GM12873 (cell line): ENCODE measurements at regions not wholly inside any gene's neighbourhood (a gene's known extent, or its start where the extent isn't known, plus 50 kb on each side); places are given as distances from the start of the nearest gene placed in this dataset.

Source experiments
- TF ChIP-seq, protein P1 (sequence below): IDR thresholded peaks from 2 replicates; pipeline ENCODE4 v1.5.1; 2012; ENCODE audit warnings: low read depth, mild to moderate bottlenecking, moderate library complexity, low read length, control low read depth; ENCODE audit not compliant: insufficient read depth; ENCODE audit errors: missing control alignments

DNA sequence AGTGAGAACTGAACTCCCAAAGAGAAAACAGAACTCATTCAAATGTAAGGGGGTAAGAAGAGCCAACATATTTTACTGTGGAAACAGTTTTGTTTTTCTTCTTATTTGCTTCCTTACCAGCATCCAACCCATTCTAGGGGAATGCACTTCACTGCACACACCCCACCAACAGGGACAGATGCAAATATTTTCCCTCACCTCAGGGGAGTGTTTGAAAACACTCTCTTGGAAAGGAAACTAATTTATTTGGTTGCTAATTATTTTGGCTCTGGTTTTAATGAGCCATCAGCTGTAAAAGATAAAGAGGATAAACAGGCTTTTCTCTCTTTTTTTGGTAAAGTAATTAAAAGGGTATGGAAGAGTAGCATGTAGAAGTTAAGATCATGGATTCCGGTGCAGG lies 413.4 kb downstream of the MAN2A1 start:
- TF ChIP-seq, protein P1, sequence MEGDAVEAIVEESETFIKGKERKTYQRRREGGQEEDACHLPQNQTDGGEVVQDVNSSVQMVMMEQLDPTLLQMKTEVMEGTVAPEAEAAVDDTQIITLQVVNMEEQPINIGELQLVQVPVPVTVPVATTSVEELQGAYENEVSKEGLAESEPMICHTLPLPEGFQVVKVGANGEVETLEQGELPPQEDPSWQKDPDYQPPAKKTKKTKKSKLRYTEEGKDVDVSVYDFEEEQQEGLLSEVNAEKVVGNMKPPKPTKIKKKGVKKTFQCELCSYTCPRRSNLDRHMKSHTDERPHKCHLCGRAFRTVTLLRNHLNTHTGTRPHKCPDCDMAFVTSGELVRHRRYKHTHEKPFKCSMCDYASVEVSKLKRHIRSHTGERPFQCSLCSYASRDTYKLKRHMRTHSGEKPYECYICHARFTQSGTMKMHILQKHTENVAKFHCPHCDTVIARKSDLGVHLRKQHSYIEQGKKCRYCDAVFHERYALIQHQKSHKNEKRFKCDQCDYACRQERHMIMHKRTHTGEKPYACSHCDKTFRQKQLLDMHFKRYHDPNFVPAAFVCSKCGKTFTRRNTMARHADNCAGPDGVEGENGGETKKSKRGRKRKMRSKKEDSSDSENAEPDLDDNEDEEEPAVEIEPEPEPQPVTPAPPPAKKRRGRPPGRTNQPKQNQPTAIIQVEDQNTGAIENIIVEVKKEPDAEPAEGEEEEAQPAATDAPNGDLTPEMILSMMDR, result no peak

DNA sequence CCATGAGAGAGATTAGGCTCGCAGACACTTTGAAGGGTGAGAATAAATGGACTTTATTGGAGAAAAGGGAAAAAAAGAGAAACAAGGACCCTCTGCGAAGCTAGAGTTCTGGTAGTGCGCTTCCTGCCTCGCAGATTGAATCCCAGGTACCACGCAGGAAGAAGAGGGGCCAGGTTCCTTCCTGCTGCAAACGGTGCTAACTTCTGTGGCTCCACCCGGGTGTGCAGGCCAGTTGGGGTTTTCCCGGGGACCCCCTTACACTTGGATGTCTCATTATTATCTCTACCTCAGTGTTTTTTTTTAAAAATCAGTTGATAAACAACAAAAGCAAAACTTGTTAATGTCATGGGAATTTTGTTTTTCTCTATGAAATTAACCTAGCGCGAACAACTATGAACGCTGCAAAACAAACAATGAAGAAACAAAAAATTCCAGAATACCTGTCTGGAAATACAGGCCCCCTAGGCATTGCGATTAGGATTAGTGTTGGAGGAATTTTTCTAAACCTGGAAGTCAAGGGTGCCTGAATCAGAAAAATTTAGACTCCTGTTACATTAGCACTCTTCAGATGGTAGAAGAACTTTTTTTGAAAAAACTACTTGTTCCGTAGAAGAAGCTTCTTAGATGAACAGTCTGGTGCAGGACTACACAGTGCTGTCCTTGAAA lies 414.5 kb downstream of the MAN2A1 start:
- TF ChIP-seq, protein P1, result no peak

DNA sequence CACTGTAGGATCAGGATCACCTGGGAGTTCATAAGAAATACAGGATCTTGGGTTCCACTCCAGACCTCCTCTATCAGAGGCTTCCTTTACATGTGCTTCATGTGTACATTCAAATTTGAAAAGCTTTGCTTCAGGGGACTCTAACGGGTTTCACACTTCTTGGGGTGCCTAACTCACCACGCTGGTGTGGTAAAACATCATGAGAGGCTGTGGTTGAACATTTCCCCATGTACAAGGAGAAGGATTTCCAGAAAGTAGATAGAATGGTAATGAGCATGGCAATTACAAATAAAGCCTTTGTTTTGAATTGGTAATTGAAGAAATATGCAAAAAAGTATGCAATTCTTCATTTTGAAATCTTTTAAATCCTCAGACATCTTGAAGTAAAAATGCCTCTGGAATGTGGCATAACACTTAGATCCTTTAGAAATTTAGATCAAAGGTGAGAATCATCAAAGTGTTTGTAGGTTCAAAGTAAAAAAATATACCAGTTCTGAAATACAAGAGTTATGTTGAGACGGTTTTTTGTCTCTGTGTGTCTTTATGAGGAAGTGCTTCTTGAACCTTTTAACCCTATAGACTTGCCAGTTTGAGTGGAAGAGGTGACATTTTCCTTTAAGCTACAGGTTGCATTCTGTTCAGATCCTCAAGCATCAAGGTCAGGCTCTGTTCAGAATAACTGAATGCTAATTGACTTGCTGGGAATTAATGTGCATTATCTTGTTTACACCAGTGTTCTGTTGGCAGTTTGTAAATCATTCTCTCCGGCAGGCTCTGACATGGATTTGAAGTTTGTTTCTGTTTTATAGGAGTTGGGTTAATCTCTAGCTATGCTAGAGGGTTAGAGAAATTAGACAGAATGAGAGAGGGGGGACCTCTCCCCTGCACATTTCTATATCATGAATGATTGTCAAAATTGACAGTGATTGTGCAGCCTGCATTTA lies 415.3 kb downstream of the MAN2A1 start:
- TF ChIP-seq, protein P1, result no peak

DNA sequence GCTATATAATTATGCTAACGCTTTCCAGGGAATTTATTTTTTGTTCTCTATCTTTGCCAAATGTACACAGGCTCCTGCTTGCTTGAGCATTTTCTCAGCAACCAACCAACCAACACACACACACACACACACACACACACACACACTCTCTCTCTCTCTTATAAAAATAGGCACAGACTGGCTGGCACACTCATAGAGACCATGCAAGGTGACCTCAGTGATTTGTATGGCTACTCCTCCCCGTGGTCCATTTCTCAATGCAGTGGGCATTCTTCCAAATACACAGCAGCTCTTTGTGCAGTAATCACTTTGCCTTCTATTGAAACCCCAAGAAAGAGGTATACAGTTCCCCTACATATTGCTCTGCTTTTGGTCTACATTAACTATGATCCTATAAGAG lies 416.0 kb downstream of the MAN2A1 start:
- TF ChIP-seq, protein P1, result no peak

DNA sequence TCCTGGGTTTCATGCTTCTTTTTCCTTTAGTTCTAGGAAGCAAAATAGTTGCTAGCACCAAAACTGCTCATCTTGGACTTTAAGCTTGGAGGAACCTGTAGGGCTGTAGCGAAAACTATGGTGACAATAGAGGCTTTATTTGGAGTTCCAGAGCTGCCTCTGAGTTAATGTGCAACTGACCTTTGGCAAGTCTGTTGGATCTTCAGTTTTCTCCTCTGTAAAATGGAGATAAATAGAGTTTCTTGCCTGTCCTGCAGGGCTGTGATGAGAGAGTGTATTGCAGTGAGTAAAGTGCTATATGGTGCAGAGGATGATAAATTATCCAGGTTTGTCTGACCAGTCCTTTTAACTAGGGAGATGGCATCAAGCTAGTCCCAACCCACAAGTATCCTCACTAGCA lies 417.0 kb downstream of the MAN2A1 start:
- TF ChIP-seq, protein P1, result no peak

DNA sequence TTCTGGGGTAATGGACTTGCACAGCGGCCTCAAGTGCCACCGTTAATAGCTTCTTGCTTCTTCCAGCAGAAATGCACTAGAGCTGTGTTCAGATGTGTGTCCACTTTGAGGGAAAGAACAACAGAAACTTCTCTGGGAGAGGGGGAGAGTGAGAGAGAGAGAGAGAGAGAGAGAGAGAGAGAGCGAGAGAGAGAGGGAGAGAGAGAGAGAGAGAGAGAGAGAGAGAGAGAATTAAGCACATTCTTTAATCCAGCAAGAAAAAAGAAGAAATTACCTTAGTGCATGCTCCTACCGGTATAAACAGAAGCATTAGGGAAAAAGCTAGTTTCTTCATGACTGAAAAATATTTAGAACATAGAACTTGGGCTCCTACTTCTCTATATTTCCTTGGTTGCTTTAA lies 418.8 kb downstream of the MAN2A1 start:
- TF ChIP-seq, protein P1, result no peak

DNA sequence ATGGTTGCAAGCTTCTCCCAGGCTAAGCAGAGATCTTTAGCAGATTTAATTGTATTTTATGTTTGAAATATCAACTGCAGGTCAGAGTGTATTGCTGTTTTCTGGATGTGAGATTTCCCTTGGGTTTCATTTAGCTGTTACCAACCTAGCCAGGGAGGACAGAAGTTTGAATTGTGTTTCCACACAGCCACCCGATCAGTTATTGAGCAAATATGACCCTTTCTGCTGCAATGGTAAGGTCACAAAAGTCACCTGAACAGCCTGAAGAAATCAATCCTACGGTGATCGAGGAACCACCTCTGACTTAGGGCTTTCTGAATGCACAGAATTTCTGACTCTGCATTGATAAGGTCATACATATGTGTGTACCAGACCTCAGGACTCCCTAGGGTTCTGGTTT lies 419.9 kb downstream of the MAN2A1 start:
- TF ChIP-seq, protein P1, result no peak
